ENCODE measurements at regions not wholly inside any gene's neighbourhood (a gene's known extent, or its start where the extent isn't known, plus 50 kb on each side); places are given as distances from the start of the nearest gene placed in this dataset.

GRCh38 chr12:131591136-131591535, 119.8 kb upstream of the SFSWAP start:
- no peak for TF ChIP-seq GATA2 (IDR thresholded peaks at IDR 0.05; ENCODE audit: low read depth, low read length)
- no peak for TF ChIP-seq GATA3 (IDR thresholded peaks at IDR 0.05; ENCODE audit: low read depth, low read length)

GRCh38 chr12:131591714-131592709, 118.9 kb upstream of the SFSWAP start:
- TF ChIP-seq GATA3 (IDR thresholded peaks at IDR 0.05; ENCODE audit: low read depth, low read length), result no peak
- no peak for TF ChIP-seq GATA2 (IDR thresholded peaks at IDR 0.05; ENCODE audit: low read depth, low read length)

- no peak for TF ChIP-seq GATA3 (IDR thresholded peaks at IDR 0.05; ENCODE audit: low read depth, low read length)
- no peak for TF ChIP-seq GATA2 (IDR thresholded peaks at IDR 0.05; ENCODE audit: low read depth, low read length)
Measured at GRCh38 chr12:131592972-131593371, 117.9 kb upstream of the SFSWAP start.

- TF ChIP-seq GATA3 (IDR thresholded peaks at IDR 0.05; ENCODE audit: low read depth, low read length) (no peak), GATA2 (IDR thresholded peaks at IDR 0.05; ENCODE audit: low read depth, low read length) (no peak)
Measured at GRCh38 chr12:131593406-131593805, 117.5 kb upstream of the SFSWAP start.

- TF ChIP-seq GATA2 (IDR thresholded peaks at IDR 0.05; ENCODE audit: low read depth, low read length) (no peak), GATA3 (IDR thresholded peaks at IDR 0.05; ENCODE audit: low read depth, low read length) (no peak)
Measured at GRCh38 chr12:131596115-131596514, 114.8 kb upstream of the SFSWAP start.

GRCh38 chr12:131597333-131597732, 113.6 kb upstream of the SFSWAP start:
- TF ChIP-seq GATA2 (IDR thresholded peaks at IDR 0.05; ENCODE audit: low read depth, low read length), result no peak
- TF ChIP-seq GATA3 (IDR thresholded peaks at IDR 0.05; ENCODE audit: low read depth, low read length), result no peak

GRCh38 chr12:131598717-131599116, 112.2 kb upstream of the SFSWAP start:
- no peak for TF ChIP-seq GATA2 (IDR thresholded peaks at IDR 0.05; ENCODE audit: low read depth, low read length)
- no peak for TF ChIP-seq GATA3 (IDR thresholded peaks at IDR 0.05; ENCODE audit: low read depth, low read length)

GRCh38 chr12:131599190-131600159, 111.4 kb upstream of the SFSWAP start:
- TF ChIP-seq GATA2 (IDR thresholded peaks at IDR 0.05; ENCODE audit: low read depth, low read length) (no peak), GATA3 (IDR thresholded peaks at IDR 0.05; ENCODE audit: low read depth, low read length) (no peak)

GRCh38 chr12:131600160-131600532, 110.7 kb upstream of the SFSWAP start:
- TF ChIP-seq GATA3 (IDR thresholded peaks at IDR 0.05; ENCODE audit: low read depth, low read length) (no peak), GATA2 (IDR thresholded peaks at IDR 0.05; ENCODE audit: low read depth, low read length) (no peak)

- no peak; the same call in 1 of the 2 replicates for TF ChIP-seq GATA3 (IDR thresholded peaks at IDR 0.05; ENCODE audit: low read depth, low read length)
- peak; percentile 52 for TF ChIP-seq GATA2 (IDR thresholded peaks at IDR 0.05; ENCODE audit: low read depth, low read length)
Measured at GRCh38 chr12:131603106-131603938, 107.6 kb upstream of the SFSWAP start.

- TF ChIP-seq GATA2 (IDR thresholded peaks at IDR 0.05; ENCODE audit: low read depth, low read length) (0 out of 2 replicates have a peak, but pooled peaks have one; percentile 2), GATA3 (IDR thresholded peaks at IDR 0.05; ENCODE audit: low read depth, low read length) (no peak)
Measured at GRCh38 chr12:131603939-131604795, 106.7 kb upstream of the SFSWAP start.

GRCh38 chr12:131604859-131605258, 106.0 kb upstream of the SFSWAP start:
- no peak for TF ChIP-seq GATA2 (IDR thresholded peaks at IDR 0.05; ENCODE audit: low read depth, low read length)
- TF ChIP-seq GATA3 (IDR thresholded peaks at IDR 0.05; ENCODE audit: low read depth, low read length), result no peak
